Kidney (tissue), 13 donors: ENCODE measurements at regions not wholly inside any gene's neighbourhood (a gene's known extent, or its start where the extent isn't known, plus 50 kb on each side); places are given as distances from the start of the nearest gene placed in this dataset.

Experiments
- DNase-seq, 5 donors: peaks; one replicate each; pipeline ENCODE4 v3.0.0-alpha.2; 2013 to 2020
- FAIRE-seq: peaks from 2 replicates; lab custom pipeline; 2012; peaks lifted over from hg19 to GRCh38; lab: Jason Lieb, UNC
- H3K27ac ChIP-seq, 2 donors: one replicate each; pipeline ENCODE4 v1.7.0; 2013; ENCODE audit warnings: low read depth in 2 of 2, low read length in 2 of 2, inconsistent platforms in 1 of 2
- H3K27me3 ChIP-seq: one replicate; pipeline ENCODE4 v1.7.1; 2013; ENCODE audit warnings: low read length, inconsistent platforms; ENCODE audit not compliant: control insufficient read depth, insufficient read depth
- H3K36me3 ChIP-seq, 3 donors: one replicate each; pipeline versions ENCODE4 v1.7.0 to v1.7.1; 2013; ENCODE audit warnings: low read length in 3 of 3, control low read depth in 1 of 3, inconsistent platforms in 1 of 3; ENCODE audit not compliant: insufficient read depth in 3 of 3, control insufficient read depth in 2 of 3
- H3K4me1 ChIP-seq, 3 donors: one replicate each; pipeline versions ENCODE4 v1.7.0 to v1.7.1; 2013; ENCODE audit warnings: low read length in 3 of 3, inconsistent platforms in 1 of 3, low read depth in 1 of 3; ENCODE audit not compliant: control insufficient read depth in 2 of 3, insufficient read depth in 2 of 3
- H3K4me3 ChIP-seq, 3 donors: one replicate each; pipeline versions ENCODE4 v1.7.0 to v1.8.1; 2013; ENCODE audit warnings: low read length in 3 of 3, control low read depth in 1 of 3, inconsistent platforms in 1 of 3
- H3K9ac ChIP-seq, 3 donors: one replicate each; pipeline versions ENCODE4 v1.7.0 to v1.7.1; 2013; ENCODE audit warnings: low read length in 3 of 3, control low read depth in 1 of 3, inconsistent platforms in 1 of 3
- H3K9me3 ChIP-seq, 3 donors: one replicate each; pipeline versions ENCODE4 v1.7.0 to v1.7.1; 2013; ENCODE audit warnings: low read length in 3 of 3, control low read depth in 1 of 3, inconsistent platforms in 1 of 3; ENCODE audit not compliant: control insufficient read depth in 2 of 3, insufficient read depth in 1 of 3
- CTCF ChIP-seq: IDR thresholded peaks from 3 replicates; pipeline ENCODE4 v1.5.1; 2012; ENCODE audit warnings: mild to moderate bottlenecking, moderate library complexity, borderline replicate concordance; ENCODE audit not compliant: insufficient read depth; ENCODE audit errors: extremely low read depth
- intact Hi-C: fragments of 100-400 bp; cut with DNase I; formaldehyde crosslinking; loops from one replicate; pipeline ENCODE4 v1.11.1; 2022
- donor health status: control.
- donor health status: control.
- donor health status: control.
- donor health status: control.
- donor health status: control.
- donor health status: DM: yes; HTN: yes; CAD: no.
- donor health status: Normal renal cell carcinoma (clear cell type).

DNA sequence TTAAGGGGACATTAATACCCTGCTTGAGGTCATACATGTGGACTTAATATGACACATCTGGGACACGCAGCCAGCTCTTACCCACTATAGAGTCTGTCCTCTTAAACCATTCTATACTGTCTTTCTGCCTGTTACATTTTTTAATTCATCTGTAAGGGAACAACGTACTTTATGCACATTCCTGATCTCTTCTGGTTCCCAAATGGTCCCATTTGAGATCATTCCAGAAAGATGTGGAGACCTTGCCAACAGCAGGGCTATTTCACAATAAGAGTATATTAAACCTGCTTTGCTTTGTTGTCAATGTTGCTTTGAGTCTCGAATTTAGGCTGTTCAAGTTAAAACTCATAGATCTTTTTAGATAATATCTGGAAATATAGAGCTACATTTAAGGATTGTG lies 332.2 kb upstream of the RAG2 start:
- FAIRE-seq (no peak), DNase-seq (no peak)
- Histone ChIP-seq H3K9me3 (no peaks in the 10 kb centered on the region), H3K4me3 (no peak overlapping the region), H3K4me1 (no peaks in the 10 kb centered on the region), H3K27ac (no peak overlapping the region), H3K27me3 (no peaks in the 10 kb centered on the region), H3K9ac (no peak overlapping the region), H3K36me3 (no peaks in the 10 kb centered on the region)
- no peak for TF ChIP-seq CTCF
- intact Hi-C loops: no loop called here

GRCh38 chr11:36929401-36929800 lies 331.4 kb upstream of the RAG2 start:
- H3K4me1 ChIP-seq: no peaks in the 10 kb centered on the region
- FAIRE-seq: no peak

GRCh38 chr11:36928621-36929020 lies 330.6 kb upstream of the RAG2 start:
- DNase-seq (peak in 2 of 5 donors; percentile 15 to 21), FAIRE-seq (no peak)
- Histone ChIP-seq H3K4me1 (no peaks in the 10 kb centered on the region), H3K27ac (no peak overlapping the region), H3K4me3 (no peak overlapping the region), H3K9ac (no peak overlapping the region), H3K27me3 (no peaks in the 10 kb centered on the region), H3K36me3 (no peaks in the 10 kb centered on the region), H3K9me3 (no peaks in the 10 kb centered on the region)
- intact Hi-C loops: no loop called here
- no peak for TF ChIP-seq CTCF

More at GRCh38 chr11:36929401-36929800, 331.4 kb upstream of the RAG2 start:
- intact Hi-C loops: no loop called here
- Histone ChIP-seq H3K9me3 (no peaks in the 10 kb centered on the region), H3K4me3 (no peak overlapping the region), H3K27me3 (no peaks in the 10 kb centered on the region), H3K9ac (no peak overlapping the region), H3K36me3 (no peaks in the 10 kb centered on the region), H3K27ac (no peak overlapping the region)
- DNase-seq: no peak
- TF ChIP-seq CTCF: no peak

DNA sequence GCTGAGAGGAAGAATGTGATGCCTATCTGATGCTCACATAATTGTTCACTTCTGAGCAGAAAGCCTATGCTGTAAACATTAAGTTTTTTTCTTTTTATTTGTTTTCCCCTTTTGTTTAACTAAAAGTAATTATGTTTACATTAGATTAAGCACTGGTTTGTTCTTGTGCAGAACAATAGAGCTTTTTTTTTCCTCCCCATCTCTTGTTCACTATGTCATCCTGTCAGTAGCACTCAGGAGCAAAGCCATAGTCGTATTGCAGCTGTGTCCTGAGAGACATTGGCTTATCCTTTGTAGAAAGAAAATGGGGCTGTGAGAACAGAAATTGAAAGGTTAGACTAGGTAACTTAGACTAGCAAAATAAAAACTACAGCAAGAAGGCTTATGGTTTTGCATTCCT lies 301.8 kb upstream of the RAG2 start:
- Histone ChIP-seq H3K4me3 (no peak overlapping the region), H3K36me3 (no peaks in the 10 kb centered on the region), H3K9me3 (no peaks in the 10 kb centered on the region), H3K9ac (no peak overlapping the region), H3K27me3 (no peaks in the 10 kb centered on the region), H3K4me1 (no peaks in the 10 kb centered on the region), H3K27ac (no peak overlapping the region)
- DNase-seq (no peak), FAIRE-seq (no peak)
- intact Hi-C loops: no loop called here
- TF ChIP-seq CTCF: no peak
